GM18520 (cell line): ENCODE measurements at regions not wholly inside any gene's neighbourhood (a gene's known extent, or its start where the extent isn't known, plus 50 kb on each side); places are given as distances from the start of the nearest gene placed in this dataset.
"Not testable (repeated sequence)": the region's sequence is repeated elsewhere in the genome, so short reads cannot be mapped to it uniquely, and the experiment has no call there.

Source experiments
- ATAC-seq: cut with Tn5 transposase; IDR thresholded peaks from one replicate; pipeline ENCODE4 v1.9.1; 2021; ENCODE audit not compliant: unreplicated experiment

DNA sequence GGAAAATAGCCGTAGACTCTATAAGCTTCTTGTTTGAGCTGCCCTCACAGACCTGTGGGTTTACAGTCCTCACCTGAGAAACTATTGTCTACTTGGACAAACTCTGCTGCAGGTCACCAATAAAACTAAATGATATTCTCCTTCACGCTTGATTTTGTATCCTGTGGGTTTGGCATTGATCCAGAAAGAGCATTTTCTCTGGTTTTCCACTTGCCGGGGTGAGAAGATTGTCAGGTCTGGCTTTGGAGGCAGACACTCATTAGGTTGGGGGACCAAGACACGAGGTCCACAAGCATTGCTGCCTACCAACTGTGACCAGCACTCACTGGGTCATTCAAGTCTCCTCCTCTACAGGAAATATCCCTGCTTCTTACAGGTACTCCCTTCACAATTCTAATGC lies 68.5 kb downstream of the CDC14C start:
- ATAC-seq: no peak

DNA sequence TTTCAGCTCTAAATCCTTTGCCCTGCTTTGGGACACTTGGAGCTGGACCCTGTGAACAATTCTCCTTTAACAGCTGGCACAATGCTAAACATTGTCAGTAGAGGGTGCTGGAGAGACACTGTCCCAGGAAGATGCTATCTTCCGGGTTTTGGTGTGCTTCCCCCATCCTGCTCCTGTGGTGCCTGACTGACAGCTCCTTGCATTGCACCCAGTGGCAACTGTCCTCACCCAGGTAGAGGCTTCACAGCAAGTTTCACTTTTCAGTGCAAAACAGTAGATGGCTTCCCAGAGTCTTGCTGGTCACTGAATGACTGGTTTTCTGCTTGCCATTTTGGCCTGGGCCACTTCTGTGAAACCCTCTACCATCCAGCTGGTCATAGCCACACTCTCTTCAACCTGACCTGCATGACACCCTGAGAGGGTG lies 77.3 kb downstream of the CDC14C start:
- peak; percentile 97 for ATAC-seq

DNA sequence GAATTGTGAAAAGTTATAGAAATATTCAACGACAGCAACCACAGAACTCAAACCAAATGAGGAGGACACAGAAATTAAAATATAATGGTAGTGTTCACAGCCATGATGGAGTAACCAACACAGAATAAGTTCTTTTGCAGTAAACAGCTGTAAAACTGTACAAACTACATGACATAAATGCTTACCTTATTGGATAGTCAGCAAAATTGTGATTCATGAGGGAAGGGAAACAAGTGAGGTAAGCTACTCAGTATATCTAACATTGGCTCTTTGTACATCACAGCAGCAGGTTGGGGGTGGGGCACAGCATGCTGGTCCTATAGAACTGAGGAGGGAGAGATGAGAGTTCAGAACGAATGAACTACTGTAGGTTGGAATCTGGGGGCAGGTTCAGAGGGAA lies 86.4 kb downstream of the CDC14C start:
- no peak for ATAC-seq

DNA sequence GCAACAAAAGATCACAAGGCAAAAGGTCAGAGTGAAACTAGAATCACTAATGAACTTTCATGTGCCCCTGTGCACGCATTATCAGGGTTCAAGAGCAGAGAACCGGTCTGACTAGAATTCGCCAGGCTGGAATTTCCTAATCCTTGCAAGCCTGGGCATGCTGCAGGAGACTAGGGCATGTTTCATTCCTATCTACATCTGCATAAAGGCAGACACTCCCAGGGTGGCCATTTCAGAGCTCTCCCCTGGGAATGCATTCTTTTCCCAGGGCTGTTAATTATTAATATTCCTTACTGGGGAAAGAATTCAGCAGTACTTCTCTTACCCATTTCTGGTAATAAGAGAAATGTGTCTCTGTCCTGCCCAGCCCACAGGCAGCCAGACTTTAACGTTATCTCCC lies 90.5 kb downstream of the CDC14C start:
- no peak for ATAC-seq

DNA sequence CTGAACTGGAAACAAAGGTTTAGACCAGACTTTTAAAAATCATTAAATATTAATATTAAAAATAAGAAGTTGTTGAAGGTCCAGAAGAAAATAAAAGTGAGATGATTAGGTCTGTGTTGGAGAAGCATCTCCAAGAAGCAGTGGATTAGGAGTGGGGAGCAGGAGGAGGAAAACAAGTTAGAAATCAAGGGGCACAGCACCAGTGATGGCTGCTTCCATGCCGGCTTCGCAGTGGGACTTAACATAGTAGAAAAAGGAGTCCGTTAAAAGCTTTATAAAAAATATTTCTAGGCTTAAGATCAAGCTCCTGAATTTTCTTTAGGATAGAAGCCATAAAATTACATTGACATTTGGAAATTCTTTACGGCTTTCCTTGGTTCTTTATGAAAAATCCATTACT lies 95.8 kb downstream of the CDC14C start:
- no peak for ATAC-seq

DNA sequence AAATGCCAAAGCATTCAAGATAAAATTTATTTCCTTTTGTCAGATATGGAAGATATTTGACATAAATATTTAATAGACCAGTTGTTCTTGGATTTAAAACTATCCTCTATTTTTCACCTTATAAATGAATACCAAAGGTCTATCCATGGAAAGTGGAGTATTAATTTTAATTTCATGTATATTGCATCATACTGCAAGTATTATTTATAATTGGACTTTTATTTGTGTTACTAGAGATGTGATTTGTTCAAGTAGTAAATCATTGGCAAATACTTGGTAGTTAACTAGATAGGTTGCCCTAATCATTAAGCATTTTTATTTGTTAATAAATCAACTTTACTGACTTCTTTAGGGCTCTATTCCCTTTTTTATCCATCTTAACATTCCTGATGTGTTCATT lies 98.1 kb downstream of the CDC14C start:
- no peak for ATAC-seq

DNA sequence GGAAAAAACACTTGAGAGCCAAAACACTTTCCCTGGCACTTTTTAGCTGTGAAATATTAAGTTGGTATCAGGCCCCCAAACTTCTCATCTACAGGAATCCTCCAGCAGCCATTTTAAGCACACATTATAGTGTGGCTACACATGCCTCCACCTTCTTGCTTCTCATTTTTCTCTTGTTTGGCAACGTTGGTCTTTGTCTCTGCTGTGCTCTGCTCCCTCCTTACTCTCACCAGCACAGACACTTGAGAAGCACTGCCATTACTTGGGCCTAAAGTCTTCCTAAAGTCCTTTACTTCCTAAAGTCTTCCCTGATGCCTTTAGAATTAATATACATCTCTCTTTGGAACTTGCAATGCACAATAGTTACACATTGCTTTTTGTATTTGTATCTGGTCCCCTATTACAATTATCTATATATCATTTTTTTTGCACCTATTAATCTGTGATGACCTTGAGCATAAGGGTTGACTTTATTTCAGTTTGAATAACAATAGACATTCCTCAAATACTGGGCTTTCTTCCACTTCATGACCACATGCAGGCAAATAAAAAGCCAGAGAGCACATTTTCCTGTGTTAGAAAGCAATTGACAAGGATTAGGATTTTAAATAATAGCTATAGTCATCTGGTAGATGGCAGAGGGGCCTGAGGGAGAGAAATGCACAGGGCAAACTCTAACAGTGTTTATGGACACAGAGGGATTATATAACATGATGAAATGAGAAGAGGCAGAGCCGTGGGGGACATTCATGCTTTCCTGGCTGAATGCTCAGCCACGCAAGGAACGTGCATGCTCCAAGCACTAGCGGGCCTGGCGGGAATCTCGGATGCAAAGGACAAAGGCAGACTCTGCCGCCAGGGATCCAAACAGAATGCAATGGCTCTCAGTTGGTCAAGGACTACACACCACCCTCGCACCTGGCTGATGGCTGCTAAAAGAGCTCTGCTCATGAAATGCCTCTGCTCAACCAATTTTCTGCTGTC lies 99.3 kb downstream of the CDC14C start:
- ATAC-seq: no peak

DNA sequence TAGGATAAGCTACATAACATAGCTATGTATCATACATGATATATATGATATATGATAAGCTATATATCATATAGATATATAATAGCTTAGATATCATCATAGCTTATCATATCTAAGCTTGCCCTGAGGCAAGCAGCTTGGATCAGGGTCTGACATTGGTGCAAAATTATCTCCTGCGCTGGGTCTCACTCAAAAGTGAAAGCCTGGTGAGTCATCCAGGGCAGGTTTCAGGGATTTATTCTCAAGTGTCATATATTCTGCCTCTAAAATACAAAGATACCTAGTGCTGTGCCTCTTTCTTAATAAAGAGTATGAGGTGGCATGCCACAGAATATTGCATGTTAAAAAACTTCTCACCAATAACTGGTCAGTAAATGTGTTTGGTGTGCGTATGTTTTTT lies 105.9 kb downstream of the CDC14C start:
- ATAC-seq: no peak

DNA sequence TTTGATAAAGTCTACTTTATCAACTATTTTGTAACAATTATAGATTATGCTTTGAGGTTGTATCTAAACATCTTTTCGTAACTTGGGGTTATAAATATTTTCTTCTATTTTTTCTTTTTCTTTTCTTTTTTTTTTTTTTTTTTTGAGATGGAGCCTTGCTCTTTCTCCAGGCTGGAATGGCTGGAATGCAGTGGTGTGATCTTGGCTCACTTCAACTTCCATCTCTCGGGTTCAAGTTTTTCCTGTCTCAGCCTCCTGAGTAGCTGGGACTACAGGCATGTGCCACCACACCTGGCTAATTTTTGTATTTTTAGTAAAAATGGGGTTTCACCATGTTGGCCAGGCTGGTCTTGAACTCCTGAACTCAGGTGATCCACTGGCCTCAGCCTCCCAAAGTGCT lies 108.8 kb downstream of the CDC14C start:
- ATAC-seq: not testable (repeated sequence)

DNA sequence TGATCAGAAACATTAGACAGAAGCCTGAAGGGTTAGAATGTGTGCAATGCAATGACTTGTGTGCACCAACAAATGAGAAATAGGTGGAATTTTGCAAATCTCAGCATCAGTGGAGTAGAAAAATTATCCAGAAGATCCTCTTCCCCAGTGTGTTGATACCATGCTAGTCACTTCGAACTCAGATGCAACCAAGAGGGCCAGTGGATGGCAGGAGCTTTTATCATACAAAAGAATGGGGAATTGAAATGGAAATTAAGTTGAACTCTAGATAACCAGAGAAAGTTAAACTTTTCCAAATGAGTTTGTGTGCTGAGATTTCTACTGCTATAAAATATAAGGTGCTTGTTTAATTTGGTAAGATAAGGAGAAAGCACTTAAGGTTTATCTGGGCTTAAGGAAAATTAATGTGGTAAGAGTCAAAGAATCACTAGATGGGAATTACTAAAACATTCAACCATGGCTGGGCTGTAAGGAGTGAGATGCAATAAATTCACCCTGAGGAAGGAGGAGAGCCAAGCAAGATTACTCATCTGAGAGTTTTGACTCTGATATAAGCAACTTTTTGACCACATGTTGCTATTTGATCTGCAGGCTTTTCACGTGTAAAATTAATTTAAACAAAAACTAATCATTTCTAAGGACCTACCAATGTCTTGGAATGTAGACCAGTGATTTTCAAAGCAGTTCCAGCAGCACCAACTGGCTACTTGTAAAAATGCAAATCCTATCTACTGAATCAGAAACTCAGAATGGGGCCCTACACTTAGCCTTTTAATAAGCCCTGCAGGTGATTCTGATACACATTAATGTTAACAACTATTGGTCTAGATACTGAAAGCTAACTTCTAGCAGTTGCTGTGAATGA lies 113.2 kb downstream of the CDC14C start:
- ATAC-seq: no peak

DNA sequence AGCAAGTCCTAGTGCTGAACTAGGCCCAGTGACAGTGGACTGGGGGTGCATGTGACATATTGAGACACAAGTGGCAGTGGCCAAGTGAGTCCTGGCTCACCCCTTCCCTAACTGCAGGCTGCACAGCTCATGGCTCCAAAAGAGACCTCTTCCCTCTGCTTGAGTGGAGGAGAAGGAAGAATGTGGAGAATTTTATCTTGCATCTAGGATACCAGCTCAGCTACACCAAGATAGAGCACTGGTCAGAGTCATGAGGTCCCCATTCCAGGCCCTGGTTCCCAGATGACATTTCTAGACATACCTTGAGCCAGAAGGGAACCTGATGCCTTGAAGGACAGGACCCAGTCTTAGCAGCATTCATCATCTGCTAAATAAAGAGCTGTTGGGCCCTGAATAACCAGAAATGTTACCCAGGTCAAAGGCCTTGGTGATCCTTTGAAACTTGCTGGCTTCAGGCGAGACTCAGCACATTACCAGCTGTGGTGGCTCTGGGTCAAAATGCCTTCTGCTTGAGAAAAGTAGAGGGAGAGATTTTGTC lies 114.5 kb downstream of the CDC14C start:
- no peak for ATAC-seq

DNA sequence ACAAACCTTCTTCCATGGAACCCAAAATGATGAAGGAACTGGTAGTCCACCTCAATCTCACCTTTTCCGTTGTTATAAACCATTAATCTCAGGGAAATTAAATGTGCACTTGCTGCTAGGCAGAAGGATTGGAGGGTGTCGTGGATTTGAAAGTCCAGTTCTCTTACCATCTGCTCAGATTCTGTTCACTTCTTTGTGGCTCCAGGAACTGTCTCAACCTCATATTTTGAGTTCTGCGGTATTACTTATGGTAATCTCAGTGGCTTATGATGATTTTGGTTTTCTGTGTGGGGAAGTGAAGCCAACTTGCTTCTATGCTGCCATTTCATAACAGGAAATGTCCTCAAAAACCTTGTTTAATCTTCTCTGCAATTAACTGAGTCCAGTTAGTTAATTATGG lies 136.4 kb downstream of the CDC14C start:
- ATAC-seq: no peak

DNA sequence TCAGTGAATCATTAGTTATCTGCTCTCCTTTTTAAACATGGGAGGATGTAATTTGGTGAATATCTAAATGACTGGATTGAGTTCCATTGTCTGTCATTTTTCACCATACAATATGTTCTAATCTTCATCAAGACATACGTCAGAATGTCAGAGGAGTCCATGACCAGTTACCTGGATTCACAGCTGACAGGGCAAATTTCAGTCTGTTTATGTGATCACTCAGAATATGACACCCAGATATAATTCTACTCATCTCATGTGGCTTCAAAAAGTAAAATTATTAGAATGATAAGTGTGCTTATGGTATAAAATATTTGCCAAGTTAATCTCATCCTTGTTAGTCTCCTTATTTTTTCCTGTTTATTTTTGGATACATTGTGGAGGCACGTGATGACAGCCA lies 150.2 kb downstream of the CDC14C start:
- ATAC-seq: no peak

DNA sequence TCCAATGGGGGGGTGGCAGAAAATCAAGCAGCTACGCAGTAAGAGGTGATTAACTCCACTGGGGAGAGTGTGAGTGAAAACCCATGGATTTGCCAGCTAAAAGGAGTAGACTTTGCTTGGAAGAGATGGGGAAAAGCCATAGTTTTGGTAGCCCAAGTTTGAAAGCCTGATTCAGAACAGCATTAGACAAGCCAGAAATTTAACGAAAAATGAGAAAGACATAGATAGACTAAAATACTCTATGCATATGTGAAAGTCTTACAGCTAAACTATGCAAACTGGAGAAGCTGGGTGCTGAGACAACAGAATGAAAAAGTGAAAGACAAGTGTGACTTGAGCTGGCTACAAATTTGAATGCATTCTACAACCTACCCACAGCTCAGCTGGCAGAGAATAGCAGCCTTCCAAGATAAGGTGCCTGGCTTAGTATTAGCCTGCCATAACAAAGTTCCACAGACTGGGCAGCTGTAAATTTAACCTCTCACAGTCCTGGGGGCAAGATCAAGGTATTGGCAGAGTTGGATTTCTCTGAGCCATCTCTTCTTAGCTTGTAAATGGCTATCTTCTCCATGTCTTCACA lies 156.6 kb downstream of the CDC14C start:
- ATAC-seq: no peak

DNA sequence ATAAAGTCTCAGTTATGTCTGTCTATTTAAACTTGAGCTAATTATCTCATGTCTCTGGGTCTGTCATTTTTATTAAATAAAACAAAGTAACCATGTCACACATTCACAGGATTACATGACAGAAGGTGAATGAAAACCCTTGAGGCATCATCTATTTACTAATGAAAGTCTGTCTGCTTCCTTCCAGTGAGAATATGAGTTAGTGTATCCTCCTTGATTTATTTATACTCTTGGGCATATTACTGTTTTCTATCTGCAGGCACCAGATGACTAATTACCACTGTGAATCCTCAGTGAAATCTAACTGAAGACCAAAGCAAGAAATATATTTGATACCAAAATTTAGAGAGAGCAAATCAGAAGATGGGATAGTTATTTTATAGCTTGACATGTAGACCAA lies 163.7 kb downstream of the CDC14C start:
- ATAC-seq: no peak

DNA sequence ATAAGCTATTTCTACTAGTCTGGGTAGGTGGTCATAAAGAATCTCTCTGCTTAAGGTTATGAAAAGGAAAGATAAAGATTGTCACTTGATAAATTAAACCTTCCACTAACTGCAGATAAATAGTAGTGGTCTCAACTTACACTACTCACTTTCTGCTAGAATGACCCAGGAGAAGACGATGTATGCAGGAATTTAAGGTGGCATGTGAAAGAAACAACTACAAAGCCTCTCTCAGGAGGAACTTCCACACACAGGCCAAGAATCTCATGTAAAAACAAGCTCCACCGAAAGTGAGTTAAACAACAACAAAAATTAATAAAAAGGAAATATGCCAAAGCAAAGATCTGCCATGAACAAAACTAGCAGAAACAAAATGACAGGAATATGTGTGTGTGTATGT lies 165.4 kb downstream of the CDC14C start:
- ATAC-seq: no peak

DNA sequence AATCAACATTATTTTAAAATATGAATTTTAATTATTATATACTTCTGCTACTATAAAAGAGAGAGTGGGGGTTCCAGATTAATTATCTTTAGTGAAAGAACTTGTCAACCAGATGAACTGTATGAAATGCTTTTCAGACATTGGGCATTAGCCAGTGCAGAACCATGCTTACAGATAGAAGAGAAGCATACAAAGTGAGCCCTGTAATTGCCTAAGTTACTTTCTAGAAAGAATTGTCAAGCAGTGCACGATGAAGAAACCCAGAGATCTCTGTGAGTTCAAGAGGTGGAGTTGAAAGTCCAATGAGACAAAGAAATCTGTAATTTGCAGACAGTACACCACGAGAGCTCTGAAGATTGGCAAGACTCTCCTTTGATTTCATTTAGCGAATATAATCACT lies 166.7 kb downstream of the CDC14C start:
- no peak for ATAC-seq

DNA sequence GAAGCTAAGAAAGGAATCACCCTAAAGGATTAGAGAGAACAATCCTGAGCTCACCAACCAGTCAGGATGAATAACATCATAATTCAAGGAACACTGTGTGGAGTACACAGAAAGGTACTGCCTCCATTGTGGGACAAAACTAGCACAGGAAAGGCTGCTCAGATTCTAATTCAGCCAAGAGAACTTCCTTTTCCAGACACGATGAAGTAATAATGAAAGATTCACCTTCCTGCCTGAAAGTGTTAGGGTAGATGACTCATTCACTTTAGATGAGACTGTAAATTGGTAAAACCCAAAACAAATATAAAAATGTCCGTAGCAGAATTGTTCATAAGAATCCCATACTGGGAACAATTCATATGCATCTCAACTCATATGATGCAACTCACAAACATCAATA lies 167.2 kb downstream of the CDC14C start:
- no peak for ATAC-seq

DNA sequence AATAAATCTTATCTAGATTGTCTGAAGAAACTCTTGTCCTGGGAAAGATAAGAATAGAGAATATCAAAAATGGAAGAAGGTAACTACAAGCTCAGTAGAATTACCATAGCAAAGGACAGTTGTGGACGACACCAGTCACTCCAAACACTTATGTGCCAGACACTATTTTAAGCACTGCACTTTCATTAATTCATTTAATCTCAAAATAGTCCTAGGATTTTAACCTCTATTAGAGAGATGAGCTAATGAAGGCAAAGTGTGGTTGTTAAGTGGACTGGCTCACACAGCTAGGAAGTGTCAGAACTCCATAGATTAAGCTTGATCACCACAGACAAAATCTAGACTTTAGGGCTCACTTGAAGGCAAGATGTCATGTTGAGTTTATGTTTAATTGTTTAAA lies 168.9 kb downstream of the CDC14C start:
- ATAC-seq: no peak

DNA sequence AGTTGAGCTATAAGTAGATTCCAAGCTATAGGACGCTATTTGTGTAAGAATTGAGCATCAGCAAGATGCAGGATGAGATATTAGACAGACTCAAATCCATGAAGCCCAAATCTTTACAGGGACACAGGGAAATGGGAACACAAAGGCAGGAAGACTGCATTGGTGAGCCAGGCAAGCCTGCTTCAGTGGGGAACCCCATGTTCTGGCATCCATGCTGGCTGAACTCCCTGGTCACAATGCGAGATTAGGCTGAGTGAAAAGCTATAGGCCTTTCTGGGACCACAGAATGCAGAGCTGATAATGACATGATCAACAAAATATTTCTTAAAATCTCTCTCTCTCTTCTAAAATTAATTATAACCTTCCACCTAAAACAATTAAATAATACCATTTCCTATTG lies 170.5 kb downstream of the CDC14C start:
- no peak for ATAC-seq

DNA sequence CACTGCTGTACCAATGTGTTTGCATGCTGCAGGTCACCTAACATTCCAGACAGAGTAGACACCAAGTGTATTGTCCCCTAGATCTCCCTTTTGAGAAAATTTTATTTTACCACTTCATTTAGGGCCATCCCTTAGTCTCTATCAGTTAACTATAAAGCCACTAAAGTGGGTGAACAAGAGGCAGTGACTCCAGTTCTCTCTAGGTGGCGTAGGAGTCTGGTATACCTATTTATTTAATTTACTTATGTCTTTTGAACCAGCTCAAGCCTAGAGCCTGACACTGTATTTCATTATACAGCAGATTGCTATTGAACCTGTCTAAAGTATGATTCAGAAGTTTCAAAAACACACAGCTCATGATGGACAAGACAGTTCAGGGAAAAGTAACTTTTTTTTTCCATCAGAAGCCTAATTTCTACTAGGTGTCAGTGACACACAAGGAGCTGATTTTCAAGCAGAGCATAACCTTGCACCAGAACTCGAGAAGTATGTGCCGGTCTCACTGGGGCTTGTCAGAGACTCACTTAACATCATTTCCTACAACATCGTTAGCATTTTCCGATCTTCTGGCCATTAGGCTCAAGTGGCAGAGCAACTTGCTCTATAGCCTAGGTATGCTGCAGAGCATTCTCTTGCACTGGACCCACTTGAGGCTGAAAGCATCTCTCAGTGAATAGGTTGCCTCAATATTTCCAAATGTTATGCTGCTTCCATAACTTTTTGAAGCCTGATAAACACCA lies 175.4 kb downstream of the CDC14C start:
- ATAC-seq: no peak
